ENCODE measurements at regions not wholly inside any gene's neighbourhood (a gene's known extent, or its start where the extent isn't known, plus 50 kb on each side); places are given as distances from the start of the nearest gene placed in this dataset.

- ChIA-PET CTCF (no interaction called here), POLR2A (no interaction called here)
- TF ChIP-seq BHLHE40 (IDR thresholded peaks at IDR 0.05; ENCODE audit: borderline replicate concordance), result no peak
- no peak for TF ChIP-seq NFRKB (IDR thresholded peaks at IDR 0.05)
- TF ChIP-seq ZNF384 (IDR thresholded peaks at IDR 0.05), result no peak
- no peak for TF ChIP-seq TARDBP (IDR thresholded peaks at IDR 0.05)
- TF ChIP-seq FOXA1 (IDR thresholded peaks at IDR 0.05), result no peak
- TF ChIP-seq CTBP1 (IDR thresholded peaks at IDR 0.05; ENCODE audit: borderline replicate concordance), result no peak
- TF ChIP-seq PKNOX1 (IDR thresholded peaks at IDR 0.05), result no peak
- TF ChIP-seq SUZ12 (IDR thresholded peaks at IDR 0.05), result no peak
- no peak for TF ChIP-seq LEF1 (IDR thresholded peaks at IDR 0.05; ENCODE audit: borderline replicate concordance)
- no peak for TF ChIP-seq L3MBTL2 (conservative IDR thresholded peaks at IDR 0.05)
- TF ChIP-seq FOXK2 (IDR thresholded peaks at IDR 0.05), result no peak
- TF ChIP-seq ARNT (IDR thresholded peaks at IDR 0.05), result no peak
- DNase-seq (ENCODE audit: extremely low spot score), result no peak
Measured at GRCh38 chr18:76592096-76592495, 97.1 kb upstream of the ZNF516 start.

- ChIA-PET POLR2A (no interaction called here), CTCF (no interaction called here)
- TF ChIP-seq SUZ12 (IDR thresholded peaks at IDR 0.05) (no peak), FOXK2 (IDR thresholded peaks at IDR 0.05) (no peak), TARDBP (IDR thresholded peaks at IDR 0.05) (no peak), LEF1 (IDR thresholded peaks at IDR 0.05; ENCODE audit: borderline replicate concordance) (no peak), ELF4 (IDR thresholded peaks at IDR 0.05) (no peak), ARNT (IDR thresholded peaks at IDR 0.05) (no peak), BHLHE40 (IDR thresholded peaks at IDR 0.05; ENCODE audit: borderline replicate concordance) (no peak), SP1 (IDR thresholded peaks at IDR 0.05) (no peak), ZNF384 (IDR thresholded peaks at IDR 0.05) (no peak), PKNOX1 (IDR thresholded peaks at IDR 0.05) (no peak)
- DNase-seq (ENCODE audit: extremely low spot score), result no peak
Measured at GRCh38 chr18:76589866-76590265, 94.8 kb upstream of the ZNF516 start.

- TF ChIP-seq PKNOX1 (IDR thresholded peaks at IDR 0.05) (no peak), LEF1 (IDR thresholded peaks at IDR 0.05; ENCODE audit: borderline replicate concordance) (no peak), SP1 (IDR thresholded peaks at IDR 0.05) (no peak), SUZ12 (IDR thresholded peaks at IDR 0.05) (no peak), BHLHE40 (IDR thresholded peaks at IDR 0.05; ENCODE audit: borderline replicate concordance) (no peak)
- ChIA-PET CTCF (no interaction called here), POLR2A (no interaction called here)
- DNase-seq (ENCODE audit: extremely low spot score), result no peak
Measured at GRCh38 chr18:76589316-76589715, 94.3 kb upstream of the ZNF516 start.

- CTCF ChIA-PET, result interaction anchor here (0.7 kb wide), 1 partner anchor 42 kb away, joined by 3 read pairs; no protein-coding TSS in a partner anchor
- TF ChIP-seq ELF4 (IDR thresholded peaks at IDR 0.05) (no peak), FOXM1 (IDR thresholded peaks at IDR 0.05; ENCODE audit: borderline replicate concordance) (no peak), BHLHE40 (IDR thresholded peaks at IDR 0.05; ENCODE audit: borderline replicate concordance) (no peak), ARNT (IDR thresholded peaks at IDR 0.05) (no peak), FOXA1 (IDR thresholded peaks at IDR 0.05) (no peak), PKNOX1 (IDR thresholded peaks at IDR 0.05) (no peak), CTBP1 (IDR thresholded peaks at IDR 0.05; ENCODE audit: borderline replicate concordance) (no peak), ZNF384 (IDR thresholded peaks at IDR 0.05) (no peak), LEF1 (IDR thresholded peaks at IDR 0.05; ENCODE audit: borderline replicate concordance) (no peak), SP1 (IDR thresholded peaks at IDR 0.05) (no peak), HDGF (IDR thresholded peaks at IDR 0.05; ENCODE audit: borderline replicate concordance) (no peak), L3MBTL2 (conservative IDR thresholded peaks at IDR 0.05) (no peak), TARDBP (IDR thresholded peaks at IDR 0.05) (no peak), FOXK2 (IDR thresholded peaks at IDR 0.05) (no peak), SUZ12 (IDR thresholded peaks at IDR 0.05) (no peak), NFRKB (IDR thresholded peaks at IDR 0.05) (no peak)
- POLR2A ChIA-PET, result no interaction called here
- DNase-seq (ENCODE audit: extremely low spot score), result no peak
Measured at GRCh38 chr18:76588601-76589226, 93.7 kb upstream of the ZNF516 start.

- ChIA-PET POLR2A (no interaction called here), CTCF (no interaction called here)
- DNase-seq (ENCODE audit: extremely low spot score), result no peak
- no peak for TF ChIP-seq PKNOX1 (IDR thresholded peaks at IDR 0.05)
- TF ChIP-seq FOXK2 (IDR thresholded peaks at IDR 0.05), result no peak
- TF ChIP-seq ZNF384 (IDR thresholded peaks at IDR 0.05), result no peak
- no peak for TF ChIP-seq CTBP1 (IDR thresholded peaks at IDR 0.05; ENCODE audit: borderline replicate concordance)
- no peak for TF ChIP-seq FOXA1 (IDR thresholded peaks at IDR 0.05)
- no peak for TF ChIP-seq FOXM1 (IDR thresholded peaks at IDR 0.05; ENCODE audit: borderline replicate concordance)
- no peak for TF ChIP-seq BHLHE40 (IDR thresholded peaks at IDR 0.05; ENCODE audit: borderline replicate concordance)
- no peak for TF ChIP-seq ELF4 (IDR thresholded peaks at IDR 0.05)
- no peak for TF ChIP-seq L3MBTL2 (conservative IDR thresholded peaks at IDR 0.05)
- no peak for TF ChIP-seq LEF1 (IDR thresholded peaks at IDR 0.05; ENCODE audit: borderline replicate concordance)
- TF ChIP-seq SUZ12 (IDR thresholded peaks at IDR 0.05), result no peak
- no peak for TF ChIP-seq ARNT (IDR thresholded peaks at IDR 0.05)
- no peak for TF ChIP-seq TARDBP (IDR thresholded peaks at IDR 0.05)
- no peak for TF ChIP-seq HDGF (IDR thresholded peaks at IDR 0.05; ENCODE audit: borderline replicate concordance)
- no peak for TF ChIP-seq NFRKB (IDR thresholded peaks at IDR 0.05)
- TF ChIP-seq SP1 (IDR thresholded peaks at IDR 0.05), result no peak
Measured at GRCh38 chr18:76587879-76588271, 92.8 kb upstream of the ZNF516 start.
